NCI-H774 (cell line): ENCODE measurements at regions not wholly inside any gene's neighbourhood (a gene's known extent, or its start where the extent isn't known, plus 50 kb on each side); places are given as distances from the start of the nearest gene placed in this dataset.

Experiments
- DNase-seq: peaks from one replicate; lab custom pipeline; 2025; lab: John Stamatoyannopoulos, UW

DNA sequence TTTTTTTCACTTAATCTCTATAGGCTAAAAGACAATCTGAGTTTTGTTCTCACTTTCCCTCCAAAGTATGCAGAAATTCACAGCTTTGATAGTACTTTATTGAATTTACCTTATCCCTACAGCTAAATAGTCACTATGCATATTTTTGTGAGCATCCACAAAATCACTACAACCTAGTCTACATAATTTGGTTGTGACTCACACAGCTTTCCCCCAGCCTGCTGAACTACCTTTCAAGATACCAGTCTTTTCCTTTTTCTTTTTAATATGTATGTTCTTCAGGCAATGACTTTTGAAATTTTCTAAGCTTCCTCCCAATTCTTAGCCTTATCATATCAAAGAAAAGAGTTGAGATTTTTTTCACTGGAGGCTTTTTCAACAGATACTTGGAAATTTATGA is 347.3 kb upstream of the CDH6 start:
- no peak for DNase-seq

DNA sequence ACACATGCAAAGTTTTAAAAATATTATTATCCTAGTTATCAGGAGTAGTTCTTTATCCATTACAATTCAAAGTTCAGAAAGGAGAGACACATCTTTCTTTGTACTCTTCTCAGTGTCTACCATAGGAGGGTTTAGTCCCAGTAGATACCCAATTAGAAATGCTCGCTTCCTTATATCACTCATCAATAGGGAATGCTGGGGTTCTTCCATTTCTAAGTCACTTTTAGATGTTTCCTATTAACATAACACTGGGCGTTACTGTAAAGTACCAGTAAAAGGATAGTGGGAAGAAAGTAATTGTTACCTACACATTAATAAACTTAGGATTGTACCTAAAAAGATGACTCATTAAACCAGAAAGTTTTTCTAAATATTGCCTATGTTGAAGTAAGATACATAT is 348.3 kb upstream of the CDH6 start:
- DNase-seq: no peak

DNA sequence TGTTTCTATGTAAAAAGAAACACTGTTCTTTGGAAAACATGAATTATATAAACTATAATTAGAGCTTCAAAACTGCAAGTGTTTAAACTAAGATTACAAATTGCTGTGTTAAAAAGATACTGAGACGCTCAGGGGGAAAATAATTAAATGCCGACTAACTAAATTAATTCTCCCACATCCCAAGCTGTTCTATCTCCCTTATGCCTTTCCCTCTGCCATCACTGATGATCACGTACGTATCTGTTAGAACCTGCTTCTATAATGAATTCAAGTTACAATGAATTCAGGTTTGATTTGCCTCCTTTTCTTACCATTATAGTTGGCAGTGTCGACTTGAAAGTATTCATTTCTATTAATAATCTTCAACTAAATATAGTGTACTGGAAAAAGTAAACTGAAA is 349.9 kb upstream of the CDH6 start:
- no peak for DNase-seq

DNA sequence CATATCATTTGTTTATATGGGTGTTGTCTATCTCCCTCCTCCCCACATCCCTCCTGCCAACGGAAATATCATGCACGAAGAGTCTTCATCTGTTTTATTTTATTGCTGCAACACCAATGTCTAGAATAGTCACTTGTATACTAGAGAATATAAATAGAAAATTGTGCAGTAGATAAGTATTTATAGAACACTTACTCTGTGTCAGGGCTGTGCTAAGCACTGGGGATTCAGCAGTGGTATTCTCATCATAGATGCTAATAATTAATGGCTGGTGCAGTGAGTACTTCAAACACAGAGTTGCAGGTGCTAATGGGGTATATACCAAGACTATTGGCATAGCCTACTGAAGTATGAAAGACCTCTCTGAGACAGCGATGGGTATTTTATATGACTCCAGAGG is 353.5 kb upstream of the CDH6 start:
- DNase-seq: no peak

DNA sequence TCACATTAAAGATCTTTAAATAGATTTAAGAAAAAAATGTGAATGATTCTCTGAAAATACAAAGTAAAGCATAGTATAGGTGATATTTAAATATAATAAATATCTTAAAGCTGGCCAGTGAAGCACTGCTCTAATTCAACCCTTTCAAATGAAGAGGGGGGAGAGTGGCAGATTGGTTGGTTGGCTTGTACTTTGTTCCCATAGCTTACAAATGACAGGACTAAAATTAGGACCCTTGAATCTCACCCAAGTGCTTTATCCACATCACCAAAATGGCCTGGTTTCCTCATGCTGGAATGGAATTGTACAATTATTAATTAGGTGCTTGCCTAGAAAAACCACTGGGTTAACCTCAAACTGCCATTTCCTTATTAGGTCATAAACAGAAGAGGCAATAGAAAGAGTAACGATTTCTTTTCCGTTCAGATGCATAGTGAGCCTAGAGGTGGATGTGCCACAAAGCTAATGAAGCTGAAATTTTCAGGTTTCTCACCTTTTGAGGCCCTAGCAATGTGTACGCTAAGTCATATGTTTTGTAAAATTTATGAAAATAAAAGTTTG is 354.5 kb upstream of the CDH6 start:
- no peak for DNase-seq

DNA sequence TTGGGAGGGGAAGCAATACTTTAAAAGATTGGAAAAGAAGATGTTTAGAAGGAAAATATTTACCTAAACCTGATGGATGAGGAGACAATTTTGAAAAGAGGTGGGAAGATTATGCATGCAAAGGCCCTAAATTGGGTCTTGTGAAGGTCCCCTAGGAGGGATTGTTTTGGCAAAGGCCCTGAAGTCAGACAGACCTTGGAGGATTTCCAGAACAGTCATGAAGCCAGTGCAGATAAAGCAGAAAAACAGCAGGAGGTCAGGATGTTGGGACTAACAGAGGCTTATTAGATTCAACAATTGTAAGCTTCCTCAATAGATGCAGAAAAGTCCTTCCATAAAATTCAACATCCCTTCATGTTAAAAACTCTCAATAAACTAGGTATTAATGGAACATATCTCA is 361.0 kb upstream of the CDH6 start:
- no peak for DNase-seq

DNA sequence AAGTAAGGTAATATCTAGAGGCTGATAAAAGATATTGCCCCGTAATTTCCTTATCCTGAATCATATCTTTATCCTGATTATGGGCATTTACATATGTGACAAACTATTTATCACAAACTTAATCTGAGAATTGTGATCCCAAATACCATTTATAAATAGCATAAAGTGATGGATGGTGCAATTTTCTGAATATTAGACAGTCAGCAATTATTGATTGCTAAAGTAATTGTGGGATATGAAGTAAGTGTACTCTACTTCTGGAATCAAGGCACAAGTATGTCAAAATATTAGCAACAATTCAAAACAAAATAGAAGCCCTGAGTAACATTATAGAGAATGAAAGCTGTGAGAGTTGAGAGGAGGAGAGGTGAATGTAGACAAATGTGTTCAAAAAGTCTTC is 361.9 kb upstream of the CDH6 start:
- no peak for DNase-seq

DNA sequence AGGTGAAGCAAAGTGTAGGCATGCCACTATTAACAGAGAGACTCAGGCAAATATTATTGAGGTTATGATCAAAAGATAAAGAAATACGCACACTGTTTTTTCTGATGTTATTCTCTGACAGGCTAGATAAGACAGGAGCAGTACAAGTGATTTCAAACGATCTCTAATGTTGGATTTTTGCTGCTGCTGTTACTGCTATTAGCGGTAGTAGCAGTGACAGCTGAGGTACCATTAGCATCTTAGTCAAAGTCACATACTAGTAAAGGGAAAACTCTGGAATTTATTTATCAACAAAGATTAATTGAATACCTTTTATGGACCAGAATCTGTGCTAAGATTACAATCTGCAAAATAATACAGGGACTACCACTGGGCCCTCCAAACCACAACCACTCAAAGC is 362.4 kb upstream of the CDH6 start:
- no peak for DNase-seq

DNA sequence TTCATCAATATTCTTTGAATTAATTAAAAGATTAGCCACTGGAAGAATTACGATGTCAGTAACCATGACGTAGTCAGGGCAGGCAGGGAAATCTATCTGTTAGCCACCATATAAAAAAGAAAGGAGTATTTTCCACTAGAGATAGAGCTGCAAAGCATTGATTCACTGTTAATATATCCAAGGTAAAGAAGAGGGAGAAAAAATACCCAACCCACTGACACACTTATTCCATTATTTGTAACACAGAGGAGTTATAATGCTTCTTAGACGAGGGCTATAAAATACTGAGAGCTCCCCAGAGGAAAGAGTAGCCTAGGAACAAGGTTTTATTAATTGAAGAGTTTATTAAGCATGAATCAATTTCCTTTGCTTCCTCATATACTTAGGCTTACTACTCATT is 382.2 kb upstream of the CDH6 start:
- DNase-seq: no peak

DNA sequence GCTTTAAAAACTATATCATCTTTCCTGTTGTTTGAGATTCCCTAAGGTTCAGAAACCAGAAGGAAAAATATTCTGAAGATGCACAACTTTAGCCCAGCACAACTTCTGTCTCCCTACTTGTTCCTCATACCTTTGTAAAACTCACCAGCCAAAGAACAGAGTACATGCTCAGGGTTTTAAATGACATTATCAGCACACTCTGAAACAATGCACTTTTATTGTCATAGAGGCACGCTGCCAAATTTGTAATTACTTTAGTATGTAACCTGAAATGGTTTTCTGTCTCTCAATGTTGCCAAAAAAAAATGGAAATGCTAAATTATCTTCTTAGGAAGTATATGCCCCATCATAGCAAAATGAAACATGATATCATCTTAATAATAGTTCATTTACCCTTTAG is 383.6 kb upstream of the CDH6 start:
- DNase-seq: no peak

DNA sequence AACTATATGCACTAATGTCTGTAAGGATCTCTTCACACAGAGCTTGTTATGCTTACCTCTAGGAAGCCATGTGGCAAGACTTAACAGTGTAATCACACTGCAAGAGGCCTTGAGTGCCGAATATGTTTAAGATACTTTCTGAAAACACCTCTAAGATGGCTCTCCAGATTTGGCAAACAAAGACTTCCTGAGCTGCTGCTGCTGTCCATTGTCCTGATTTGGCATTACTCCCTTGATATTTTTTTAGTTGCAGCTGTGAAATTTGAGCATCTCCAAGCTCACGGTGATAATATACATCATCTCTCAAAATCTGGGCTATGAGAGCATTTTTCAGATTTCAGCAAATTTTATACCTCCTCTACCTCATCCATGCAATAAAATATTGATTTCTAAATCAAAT is 384.5 kb upstream of the CDH6 start:
- no peak for DNase-seq

DNA sequence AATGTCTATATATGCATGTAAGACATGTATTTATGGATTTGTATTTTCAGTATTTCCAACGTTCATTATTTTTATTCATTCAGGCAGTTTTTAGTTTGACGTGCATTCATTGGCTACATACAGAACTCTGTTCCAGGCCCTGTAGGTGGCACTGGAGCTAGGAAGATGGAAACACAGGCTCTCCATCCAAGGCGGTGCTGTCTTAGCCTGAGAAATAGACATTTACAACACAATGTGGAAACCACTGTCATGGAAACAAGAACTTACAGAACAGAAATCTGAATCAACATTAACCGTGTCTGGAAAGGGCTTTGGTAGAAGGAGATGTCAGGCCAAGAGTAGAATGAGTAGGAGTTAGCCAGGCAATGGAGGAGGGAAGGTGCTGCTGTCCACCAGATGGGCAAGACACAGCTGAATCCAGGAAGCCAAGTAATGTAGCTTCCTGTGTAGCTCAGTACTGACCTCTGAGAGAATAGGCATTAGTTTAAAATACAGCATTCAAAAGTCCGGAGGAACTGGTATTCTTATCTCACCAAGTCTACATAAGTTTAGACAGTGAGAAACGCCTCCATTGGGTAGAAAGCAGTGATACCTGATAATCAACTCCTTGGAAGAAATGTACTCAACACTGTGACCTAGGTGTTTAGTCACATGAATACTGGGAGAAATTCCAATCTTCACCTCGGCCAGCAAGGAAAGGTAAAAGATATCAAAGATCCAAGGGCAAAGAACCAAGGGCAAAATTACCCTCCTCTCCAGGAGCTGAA is 388.6 kb upstream of the CDH6 start:
- no peak for DNase-seq

DNA sequence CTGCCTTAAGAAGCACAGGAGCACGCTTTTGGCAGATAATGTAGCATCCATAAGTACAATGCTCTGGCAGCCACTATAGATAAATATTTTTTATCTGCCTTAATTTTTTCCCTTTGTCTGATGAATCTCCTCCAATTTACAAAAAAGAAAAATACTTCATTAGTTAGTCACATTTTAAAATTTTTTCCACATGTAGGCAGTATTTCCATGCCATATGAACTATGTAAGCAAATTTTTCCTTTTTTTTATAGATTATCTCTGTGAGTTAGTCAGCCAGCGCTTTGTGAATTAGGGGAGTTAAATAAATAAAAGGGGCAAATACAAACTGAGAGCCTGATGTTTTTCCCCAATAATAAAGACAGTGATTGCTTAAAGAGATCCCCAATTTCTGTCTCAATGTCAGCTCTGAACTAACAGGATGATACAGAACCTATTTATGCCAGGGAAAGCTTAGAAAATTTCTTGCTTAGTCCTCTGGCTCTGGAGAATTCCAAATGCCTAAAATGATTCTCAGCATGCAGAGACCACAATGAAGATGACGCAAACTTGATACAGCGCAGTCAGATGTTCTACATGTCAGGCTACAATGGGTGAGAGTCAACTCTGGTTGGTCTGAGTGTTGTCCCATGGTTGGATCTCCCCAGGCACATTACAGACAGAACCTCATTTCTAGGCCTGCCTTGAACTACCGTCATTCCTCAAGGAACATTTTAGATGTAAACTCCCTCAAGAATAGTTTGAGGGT is 390.4 kb upstream of the CDH6 start:
- no peak for DNase-seq

DNA sequence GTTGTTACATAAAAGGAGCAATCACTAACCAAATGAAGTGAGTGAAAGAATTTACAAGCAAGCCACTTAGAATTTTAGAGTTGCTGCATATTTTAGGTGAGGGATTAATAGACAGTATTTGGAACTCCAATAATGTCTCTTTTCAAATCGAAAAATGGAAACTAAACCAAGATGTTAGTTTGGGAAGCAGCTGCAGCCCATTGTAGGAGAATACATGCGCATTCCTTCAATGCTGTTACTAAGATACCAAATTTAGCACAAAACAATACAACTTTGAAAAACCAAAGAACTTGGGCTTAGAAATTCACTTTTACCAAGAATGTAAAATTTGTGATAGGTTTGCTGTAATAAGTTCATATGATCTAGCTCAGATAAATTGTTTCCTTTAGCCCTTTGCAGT is 411.8 kb upstream of the CDH6 start:
- no peak for DNase-seq

DNA sequence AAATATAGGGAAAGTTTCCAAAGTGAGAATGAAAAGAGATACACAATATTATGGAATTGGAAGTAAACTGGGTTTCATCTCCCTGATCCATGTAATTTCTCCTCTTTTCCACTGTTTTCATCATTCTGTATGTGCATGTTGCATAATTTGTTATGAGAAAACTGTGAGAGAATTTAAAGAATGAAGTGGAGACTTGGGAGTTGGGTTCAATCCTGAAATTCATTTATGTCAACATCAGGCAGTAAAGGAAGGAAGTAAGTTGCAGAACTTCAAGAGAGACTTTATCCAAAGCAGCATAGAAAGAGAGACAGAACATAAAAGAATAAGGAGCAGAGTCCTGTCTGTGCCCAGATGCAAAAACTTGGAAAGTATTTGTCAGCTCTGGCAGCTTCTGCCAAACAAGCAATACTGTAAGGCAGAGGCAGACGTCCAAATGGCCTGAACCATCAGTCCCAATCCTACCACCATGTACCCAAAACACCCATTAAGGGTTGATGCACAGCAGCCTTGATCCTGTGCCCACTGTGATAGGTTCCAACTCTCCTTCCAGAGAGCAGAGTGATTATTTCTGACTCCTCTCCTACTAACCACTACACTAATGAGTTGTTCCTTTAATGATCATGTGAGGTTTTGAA is 425.3 kb upstream of the CDH6 start:
- DNase-seq: no peak

DNA sequence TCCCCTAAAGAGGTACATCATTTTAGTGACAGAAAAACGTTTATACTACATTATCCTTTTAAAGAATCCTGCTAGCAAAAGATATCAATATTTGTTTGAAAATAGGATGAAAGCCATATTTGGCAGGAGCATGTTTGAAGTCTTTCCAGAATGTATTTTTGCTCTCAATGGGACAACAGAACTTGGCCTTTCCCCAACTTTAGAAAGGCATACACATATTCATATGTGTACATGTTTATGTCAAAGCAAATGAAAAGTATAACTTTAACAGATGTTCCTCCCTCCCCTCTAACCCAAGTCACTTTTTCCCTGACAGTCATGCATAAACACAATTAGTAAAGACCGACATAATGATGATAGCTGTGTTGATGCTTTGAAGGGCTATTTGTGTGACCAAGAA is 427.8 kb upstream of the CDH6 start:
- DNase-seq: no peak

DNA sequence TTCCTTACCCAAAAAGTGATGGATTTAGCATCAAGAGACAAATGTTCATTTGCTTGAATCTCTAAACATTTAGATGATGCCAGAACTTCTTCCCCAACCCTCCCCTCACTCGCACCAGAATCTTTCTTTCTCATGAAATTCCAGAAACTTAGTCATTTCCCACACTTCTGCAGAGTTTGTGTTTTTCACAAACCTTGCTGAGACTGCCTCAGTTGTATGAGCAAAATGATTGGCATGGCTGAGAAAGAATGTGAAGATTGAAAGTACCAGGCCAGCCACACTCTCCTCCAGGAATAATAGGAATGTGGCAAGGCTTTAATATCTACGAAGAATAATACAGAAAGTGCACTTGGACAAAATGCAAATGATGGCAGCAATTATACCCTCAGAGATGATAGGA is 428.3 kb upstream of the CDH6 start:
- no peak for DNase-seq

DNA sequence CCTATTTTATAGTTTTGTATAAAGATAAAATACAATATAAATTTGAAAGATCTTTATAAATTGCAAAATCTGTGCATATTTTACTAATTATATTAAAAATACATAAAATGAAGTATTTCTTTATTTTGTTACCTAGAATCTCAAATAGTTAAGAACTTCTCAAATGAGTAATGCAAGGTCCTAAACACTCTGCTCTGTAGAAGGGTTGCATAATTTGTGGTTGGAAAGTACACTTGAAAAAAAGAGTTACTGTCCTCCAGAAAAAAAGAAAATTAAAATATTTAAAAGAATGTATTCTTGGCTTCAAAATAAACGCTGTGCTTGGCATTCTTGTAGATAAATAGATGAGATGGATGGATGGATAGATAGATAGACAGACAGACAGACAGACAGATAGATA is 428.8 kb upstream of the CDH6 start:
- no peak for DNase-seq

DNA sequence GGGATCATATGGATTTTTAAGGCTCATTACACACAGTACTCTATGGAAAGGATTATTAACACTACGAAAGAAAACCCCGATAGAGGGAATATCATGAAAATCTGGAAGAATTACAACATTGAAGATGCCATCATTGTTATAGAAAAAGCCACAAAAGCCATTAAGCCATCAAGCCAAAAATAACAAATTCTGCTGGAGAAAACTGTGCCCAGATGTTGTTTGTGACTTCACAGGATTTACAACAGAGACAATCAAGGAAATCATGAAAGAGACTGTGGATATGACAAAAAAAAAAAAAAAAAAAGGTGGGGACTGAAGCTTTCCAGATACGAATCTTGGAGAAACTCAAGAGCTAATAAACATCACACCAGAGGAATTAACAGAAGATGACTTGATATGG is 433.8 kb upstream of the CDH6 start:
- DNase-seq: no peak

DNA sequence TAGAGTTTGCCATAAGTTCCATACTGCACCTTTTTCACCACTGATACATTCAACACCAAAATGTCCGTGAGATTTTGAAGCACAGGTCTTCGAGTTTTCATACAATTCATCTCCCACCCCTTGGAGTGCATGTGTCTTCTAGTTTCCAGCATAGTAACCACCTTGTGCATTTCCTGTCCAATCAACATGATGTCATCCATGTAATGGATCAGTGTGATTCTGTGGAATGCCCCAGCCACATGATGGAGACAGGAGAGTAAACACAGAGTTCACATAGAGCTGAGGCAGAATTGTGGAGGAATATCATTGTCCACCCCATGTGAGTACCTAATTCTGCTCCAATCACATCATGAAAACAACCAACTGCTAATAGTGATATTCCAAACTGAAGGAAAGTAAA is 441.5 kb upstream of the CDH6 start:
- no peak for DNase-seq

DNA sequence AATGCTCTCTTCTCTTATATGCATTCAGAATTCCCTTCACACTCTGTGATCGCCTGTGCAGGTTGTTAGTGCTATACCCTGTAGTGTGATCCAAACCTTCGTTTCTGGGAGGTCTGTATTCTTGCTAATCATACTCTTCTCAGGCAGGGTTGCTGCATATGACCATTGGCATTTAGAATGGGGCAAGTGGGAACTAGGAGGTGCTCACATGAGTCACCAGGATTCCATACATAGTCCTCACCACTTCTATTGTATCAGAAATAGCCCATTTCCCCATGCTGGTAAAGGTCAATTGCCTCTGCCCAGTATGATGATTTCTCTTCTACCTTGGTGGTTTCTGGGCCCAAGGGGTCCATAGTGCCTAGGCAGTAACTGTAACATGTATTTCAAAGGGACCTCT is 443.5 kb upstream of the CDH6 start:
- no peak for DNase-seq

DNA sequence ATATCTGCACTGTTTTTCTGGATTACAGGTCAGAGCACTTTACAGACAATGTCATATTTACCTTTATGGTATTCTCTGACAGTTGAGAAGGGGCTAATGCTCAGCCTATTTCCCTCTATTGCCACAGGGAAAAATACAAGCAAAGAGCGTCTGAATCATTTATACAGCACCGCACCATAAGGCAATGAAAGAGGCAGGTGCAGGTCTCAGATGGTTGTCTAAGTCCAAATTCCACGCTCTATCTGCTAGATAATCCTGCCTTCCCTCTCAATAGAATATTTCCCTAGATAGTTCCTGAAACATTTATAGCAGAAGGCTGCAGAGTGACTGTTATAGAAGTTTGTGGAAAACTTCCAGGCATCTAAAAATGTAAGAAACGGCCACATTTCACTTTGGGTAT is 446.1 kb upstream of the CDH6 start:
- DNase-seq: no peak

DNA sequence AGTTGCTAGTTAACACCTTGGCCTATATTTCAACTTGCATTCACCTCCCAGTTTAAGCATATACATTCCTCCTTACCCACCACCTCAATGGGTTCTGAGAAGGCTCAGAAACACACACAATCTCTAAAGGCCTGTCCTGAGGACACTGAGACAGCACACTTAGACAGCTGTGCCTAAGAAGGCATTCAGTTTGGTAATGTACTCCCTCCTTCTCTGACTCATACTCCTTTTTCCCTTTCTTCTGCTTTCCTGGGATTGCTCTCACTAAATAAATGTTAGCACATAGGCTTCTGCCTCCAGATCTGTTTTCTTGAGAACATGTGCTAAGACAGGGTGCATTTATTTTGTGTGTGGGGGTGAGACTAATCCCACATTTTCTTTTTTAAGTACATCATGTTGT is 456.8 kb upstream of the CDH6 start:
- DNase-seq: no peak
